ENCODE measurements at regions not wholly inside any gene's neighbourhood (a gene's known extent, or its start where the extent isn't known, plus 50 kb on each side); places are given as distances from the start of the nearest gene placed in this dataset.

- TF ChIP-seq, protein P1, sequence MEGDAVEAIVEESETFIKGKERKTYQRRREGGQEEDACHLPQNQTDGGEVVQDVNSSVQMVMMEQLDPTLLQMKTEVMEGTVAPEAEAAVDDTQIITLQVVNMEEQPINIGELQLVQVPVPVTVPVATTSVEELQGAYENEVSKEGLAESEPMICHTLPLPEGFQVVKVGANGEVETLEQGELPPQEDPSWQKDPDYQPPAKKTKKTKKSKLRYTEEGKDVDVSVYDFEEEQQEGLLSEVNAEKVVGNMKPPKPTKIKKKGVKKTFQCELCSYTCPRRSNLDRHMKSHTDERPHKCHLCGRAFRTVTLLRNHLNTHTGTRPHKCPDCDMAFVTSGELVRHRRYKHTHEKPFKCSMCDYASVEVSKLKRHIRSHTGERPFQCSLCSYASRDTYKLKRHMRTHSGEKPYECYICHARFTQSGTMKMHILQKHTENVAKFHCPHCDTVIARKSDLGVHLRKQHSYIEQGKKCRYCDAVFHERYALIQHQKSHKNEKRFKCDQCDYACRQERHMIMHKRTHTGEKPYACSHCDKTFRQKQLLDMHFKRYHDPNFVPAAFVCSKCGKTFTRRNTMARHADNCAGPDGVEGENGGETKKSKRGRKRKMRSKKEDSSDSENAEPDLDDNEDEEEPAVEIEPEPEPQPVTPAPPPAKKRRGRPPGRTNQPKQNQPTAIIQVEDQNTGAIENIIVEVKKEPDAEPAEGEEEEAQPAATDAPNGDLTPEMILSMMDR (conservative IDR thresholded peaks at IDR 0.05; ENCODE audit: low read depth, low read length): no peak
- TF ChIP-seq EZH2 (IDR thresholded peaks at IDR 0.05; ENCODE audit: borderline replicate concordance, low read depth, low read length, poor library complexity, severe bottlenecking): no peak
Measured at GRCh38 chr13:78404846-78405360, 198.4 kb downstream of the POU4F1 start.
